ENCODE measurements at regions not wholly inside any gene's neighbourhood (a gene's known extent, or its start where the extent isn't known, plus 50 kb on each side); places are given as distances from the start of the nearest gene placed in this dataset.

DNA sequence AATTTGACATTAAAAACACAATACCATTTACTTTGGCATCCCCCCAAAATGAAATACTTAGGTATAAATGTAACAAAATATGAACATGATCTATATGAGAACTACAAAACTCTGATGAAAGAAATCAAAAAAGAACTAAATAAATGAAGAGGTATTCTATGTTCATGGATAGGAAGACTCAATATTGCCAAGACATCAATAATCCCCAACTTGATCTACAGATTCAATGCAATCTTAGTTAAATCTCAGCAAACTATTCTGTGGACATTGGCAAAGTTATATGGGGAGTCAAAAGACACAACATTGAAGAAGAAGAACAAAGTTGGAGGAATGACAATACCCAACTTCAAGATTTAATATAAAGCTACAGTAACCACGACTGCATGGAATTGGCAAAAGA is 145.2 kb upstream of the HEY2 start:
- H3K79me2 ChIP-seq (ENCODE audit: control insufficient read depth in 1 of 2, insufficient read depth in 2 of 2, low read length in 2 of 2): no peaks in the 10 kb centered on the region
- TF ChIP-seq BCL11A (IDR thresholded peaks at IDR 0.05; ENCODE audit: low read depth in 2 of 2, low read length in 2 of 2) (no peak), CREB1 (IDR thresholded peaks at IDR 0.05) (no peak), HDAC2 (IDR thresholded peaks at IDR 0.05; ENCODE audit: borderline replicate concordance in 1 of 2, low read depth in 2 of 2, low read length in 2 of 2) (no peak), SP4 (IDR thresholded peaks at IDR 0.05; ENCODE audit: low read length) (no peak), CEBPB (IDR thresholded peaks at IDR 0.05; ENCODE audit: low read depth, low read length) (no peak), EZH2 (IDR thresholded peaks at IDR 0.05; ENCODE audit: low read depth, low read length, severe bottlenecking) (no peak), PHF8 (conservative IDR thresholded peaks at IDR 0.05; ENCODE audit: low read depth, low read length) (no peak), POU5F1 (IDR thresholded peaks at IDR 0.05; ENCODE audit: low read depth, low read length) (no peak), BRCA1 (IDR thresholded peaks at IDR 0.05; ENCODE audit: low read depth, low read length) (no peak)
- no peak overlapping the region for H3K4me2 ChIP-seq (ENCODE audit: insufficient read depth in 1 of 2, low read depth in 2 of 2, low read length in 2 of 2)
- H3K36me3 ChIP-seq (ENCODE audit: control insufficient read depth in 2 of 4, insufficient read depth in 4 of 4, low read length in 3 of 4): no peaks in the 10 kb centered on the region
- H3K4ac ChIP-seq (replicated peaks; ENCODE audit: insufficient read length, low read depth, low read length): no peak overlapping the region
- no peak overlapping the region for H2BK20ac ChIP-seq (ENCODE audit: low read length)
- H4K5ac ChIP-seq (ENCODE audit: insufficient read length, low read depth, low read length): no peak overlapping the region
- H3K4me3 ChIP-seq (ENCODE audit: extremely low read depth in 1 of 4, insufficient read depth in 2 of 4, low read depth in 3 of 4, low read length in 4 of 4): no peak overlapping the region
- H3K27ac ChIP-seq (ENCODE audit: low read depth, low read length): no peak overlapping the region
- no peak overlapping the region for H3K14ac ChIP-seq (ENCODE audit: insufficient read length)
- POLR2A ChIA-PET (ENCODE audit: partially characterized antibody): no interaction called here
- WGBS, 2 experiments (ENCODE audit: extremely low coverage in 1 of 2, insufficient coverage in 1 of 2, insufficient read length in 1 of 2, insufficient replicate concordance in 2 of 2, low coverage in 1 of 2, low lambda C conversion rate in 2 of 2, missing lambda C conversion rate in 1 of 2): 96% methylated on average over 1 of the region's 1 CpG; no CpG with 5 or more reads in 1 of the 2 experiments
- no peaks in the 10 kb centered on the region for H3K27me3 ChIP-seq (replicated peaks in 1 of 4; ENCODE audit: control insufficient read depth in 3 of 4, extremely low read depth in 1 of 4, insufficient read depth in 3 of 4, low read length in 3 of 4)
- no peak overlapping the region for H4K8ac ChIP-seq (ENCODE audit: extremely low read depth, insufficient read depth, low read length)
- no peak overlapping the region for H4K91ac ChIP-seq (replicated peaks; ENCODE audit: insufficient read length, low read length)
- H3K4me1 ChIP-seq (replicated peaks in 1 of 4; ENCODE audit: control insufficient read depth in 3 of 4, insufficient read depth in 4 of 4, low read length in 3 of 4): no peaks in the 10 kb centered on the region
- H2BK120ac ChIP-seq (replicated peaks; ENCODE audit: low read depth, low read length): no peak overlapping the region
- no peaks in the 10 kb centered on the region for H3K79me1 ChIP-seq (ENCODE audit: low read depth, low read length)
- H3K23me2 ChIP-seq (ENCODE audit: low read depth, low read length): no peaks in the 10 kb centered on the region
- no peaks in the 10 kb centered on the region for H3K9me3 ChIP-seq (ENCODE audit: insufficient read depth in 2 of 2, low read depth in 1 of 2, low read length in 1 of 2)
- H2BK5ac ChIP-seq (ENCODE audit: low read depth, low read length): no peak overlapping the region
- no peak for DNase-seq (ENCODE audit: low read depth in 1 of 2, low spot score in 2 of 2)
- CTCF ChIA-PET (ENCODE audit: partially characterized antibody): interaction anchor here (1.1 to 1.7 kb wide), 2 partner anchors 16 to 290 kb away, joined by 3 to 5 read pairs; no protein-coding TSS in a partner anchor
- H2AK5ac ChIP-seq (ENCODE audit: low read depth, low read length): no peak overlapping the region
- no peak for FAIRE-seq
- H4K20me1 ChIP-seq (replicated peaks in 1 of 2; ENCODE audit: control insufficient read depth in 1 of 2, insufficient read depth in 2 of 2, low read length in 2 of 2): no peaks in the 10 kb centered on the region
- no peak overlapping the region for H2AFZ ChIP-seq (ENCODE audit: low read length)
- no peak overlapping the region for H3K18ac ChIP-seq (ENCODE audit: extremely low read depth, low read length)
- no peak overlapping the region for H2BK12ac ChIP-seq (ENCODE audit: low read depth, low read length)
- H3K56ac ChIP-seq (replicated peaks; ENCODE audit: insufficient read length, low read depth, low read length): no peak overlapping the region
- no peak overlapping the region for H3K23ac ChIP-seq (ENCODE audit: insufficient read length)
- no peak overlapping the region for H2BK15ac ChIP-seq (ENCODE audit: low read length)
- no peak overlapping the region for H3K9ac ChIP-seq (replicated peaks in 1 of 4; ENCODE audit: extremely low read depth in 1 of 4, low read depth in 3 of 4, low read length in 3 of 4)

Data from H1 (cell line).